C4-2B (cell line): ENCODE measurements at regions not wholly inside any gene's neighbourhood (a gene's known extent, or its start where the extent isn't known, plus 50 kb on each side); places are given as distances from the start of the nearest gene placed in this dataset.

Experiments used
- H3K27ac ChIP-seq: fragments of 450-650 bp; 2 replicates; pipeline ENCODE4 v1.5.1; 2017
- ZFX ChIP-seq: fragments of 450-650 bp; IDR thresholded peaks from 2 replicates; pipeline ENCODE4 v1.6.1; 2017
- TF ChIP-seq, protein P1 (sequence below): fragments of 450-650 bp; conservative IDR thresholded peaks from 2 replicates; pipeline ENCODE4 v1.5.1; 2017; ENCODE audit warnings: mild to moderate bottlenecking

DNA sequence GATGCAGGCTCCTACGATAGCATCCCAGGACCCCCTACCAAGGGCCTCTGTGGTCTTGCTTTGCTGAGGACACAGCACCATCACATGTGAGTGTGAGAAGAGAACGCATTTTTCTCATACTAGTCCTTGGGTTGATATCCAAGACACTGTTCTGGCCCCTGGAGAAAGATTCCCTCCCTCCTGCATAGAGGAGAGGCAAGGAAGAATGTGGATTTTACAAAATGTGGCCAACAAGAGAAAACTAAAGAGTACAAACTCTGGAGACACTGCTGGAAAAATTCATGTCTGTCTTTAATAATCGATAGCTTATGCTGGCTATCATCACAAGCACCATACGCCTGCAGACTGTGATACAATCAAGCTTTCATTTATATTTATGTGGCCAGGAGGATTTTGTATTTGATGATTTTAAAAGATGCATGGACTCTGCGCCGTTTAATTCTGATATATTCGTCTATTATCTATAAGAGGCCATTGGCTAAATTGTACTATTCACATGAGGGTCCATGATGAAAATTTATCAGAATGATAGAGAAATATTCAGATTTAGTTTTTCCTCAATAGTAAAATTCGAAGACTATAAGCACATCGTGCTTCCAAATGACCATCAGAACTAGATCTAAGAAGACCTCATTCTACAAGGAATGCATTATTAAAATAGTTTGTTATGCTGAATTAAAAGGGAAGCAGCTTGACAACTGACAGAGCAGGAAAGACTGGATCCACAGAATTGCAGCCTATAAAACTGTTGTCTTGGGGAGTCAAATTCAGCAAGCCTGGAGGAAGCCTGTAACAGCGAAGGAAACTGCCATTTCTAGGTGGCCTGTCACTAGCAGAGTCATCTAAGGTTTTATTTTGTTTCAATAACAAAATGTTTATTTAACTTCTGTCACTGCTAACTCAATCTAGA lies 578.7 kb downstream of the DIAPH3 start:
- no peak overlapping the region for H3K27ac ChIP-seq

DNA sequence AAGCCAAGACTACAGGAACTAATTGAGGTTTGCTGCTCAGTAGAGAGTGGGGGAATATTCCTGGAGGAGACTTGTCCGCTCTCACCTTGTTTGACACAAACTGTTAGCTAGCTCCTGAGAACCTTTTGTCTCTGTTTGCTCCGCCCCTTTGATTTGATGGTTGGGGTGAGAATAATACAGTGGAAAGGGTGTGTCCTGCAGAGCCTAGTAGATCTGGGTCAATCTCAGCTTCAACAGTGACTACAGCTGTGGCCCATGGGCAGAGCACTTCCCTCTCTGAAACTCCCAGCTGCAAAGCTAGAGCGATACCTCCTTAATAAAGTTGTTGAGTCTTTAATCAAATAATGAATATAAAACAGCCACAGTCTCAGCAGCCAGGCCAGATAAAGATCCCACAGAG lies 576.7 kb downstream of the DIAPH3 start:
- no peak overlapping the region for H3K27ac ChIP-seq
- TF ChIP-seq, protein P1, sequence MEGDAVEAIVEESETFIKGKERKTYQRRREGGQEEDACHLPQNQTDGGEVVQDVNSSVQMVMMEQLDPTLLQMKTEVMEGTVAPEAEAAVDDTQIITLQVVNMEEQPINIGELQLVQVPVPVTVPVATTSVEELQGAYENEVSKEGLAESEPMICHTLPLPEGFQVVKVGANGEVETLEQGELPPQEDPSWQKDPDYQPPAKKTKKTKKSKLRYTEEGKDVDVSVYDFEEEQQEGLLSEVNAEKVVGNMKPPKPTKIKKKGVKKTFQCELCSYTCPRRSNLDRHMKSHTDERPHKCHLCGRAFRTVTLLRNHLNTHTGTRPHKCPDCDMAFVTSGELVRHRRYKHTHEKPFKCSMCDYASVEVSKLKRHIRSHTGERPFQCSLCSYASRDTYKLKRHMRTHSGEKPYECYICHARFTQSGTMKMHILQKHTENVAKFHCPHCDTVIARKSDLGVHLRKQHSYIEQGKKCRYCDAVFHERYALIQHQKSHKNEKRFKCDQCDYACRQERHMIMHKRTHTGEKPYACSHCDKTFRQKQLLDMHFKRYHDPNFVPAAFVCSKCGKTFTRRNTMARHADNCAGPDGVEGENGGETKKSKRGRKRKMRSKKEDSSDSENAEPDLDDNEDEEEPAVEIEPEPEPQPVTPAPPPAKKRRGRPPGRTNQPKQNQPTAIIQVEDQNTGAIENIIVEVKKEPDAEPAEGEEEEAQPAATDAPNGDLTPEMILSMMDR, result no peak
- no peak for TF ChIP-seq ZFX

More for the DNA sequence above, 578.7 kb downstream of the DIAPH3 start:
- TF ChIP-seq, protein P1, result no peak
- no peak for TF ChIP-seq ZFX

DNA sequence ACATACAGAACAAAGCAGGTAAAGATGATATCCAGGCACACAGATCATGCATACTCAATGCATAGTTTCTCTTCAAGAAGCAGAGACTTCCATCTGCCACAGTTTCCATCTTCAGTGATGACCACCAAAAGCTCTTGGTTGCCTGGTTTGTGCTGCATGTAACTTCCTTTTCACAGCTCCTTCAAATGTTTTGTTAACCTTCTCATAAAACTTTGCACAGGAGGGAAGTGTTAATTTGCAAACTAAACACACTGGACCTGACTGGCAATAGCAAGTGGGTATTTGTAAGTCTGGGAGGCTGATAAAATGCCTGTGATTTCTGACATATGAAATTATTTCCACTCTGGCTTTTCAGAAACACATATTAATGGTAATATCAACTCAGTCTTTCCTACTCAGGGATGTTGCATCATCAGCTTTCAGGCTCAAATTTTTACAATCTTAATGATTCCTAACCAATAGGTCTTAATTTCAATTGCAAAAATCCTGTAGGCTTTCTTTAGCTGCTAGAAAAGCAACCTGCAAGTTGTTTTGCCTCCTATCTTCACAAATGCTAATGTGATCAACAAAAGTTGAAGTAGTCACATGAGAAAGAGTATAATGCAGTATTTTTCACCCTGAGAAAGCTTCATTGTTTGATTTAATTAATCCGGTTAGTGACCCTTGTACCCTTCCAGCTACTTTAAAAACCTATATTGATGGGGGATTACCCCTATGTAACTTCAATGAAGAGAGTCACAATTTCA lies 575.6 kb downstream of the DIAPH3 start:
- no peak for TF ChIP-seq ZFX
- TF ChIP-seq, protein P1, result no peak
- H3K27ac ChIP-seq, result no peak overlapping the region

DNA sequence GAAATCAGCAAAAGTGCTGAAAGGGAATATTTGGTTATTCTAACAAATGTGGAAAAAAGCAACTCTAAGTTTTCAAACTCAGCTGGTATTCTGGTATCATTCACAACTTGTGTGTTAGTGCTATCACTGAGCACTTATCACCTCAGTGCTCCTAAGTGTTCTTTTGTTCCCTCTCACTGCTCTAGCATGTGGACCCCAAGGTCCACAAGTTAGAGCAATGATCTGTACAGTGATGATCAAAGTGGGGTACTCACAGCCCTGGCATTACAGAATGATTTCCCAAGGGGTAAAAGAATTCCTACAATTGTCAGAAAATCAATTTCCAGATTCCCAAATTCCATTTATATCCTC lies 575.0 kb downstream of the DIAPH3 start:
- TF ChIP-seq, protein P1, result no peak
- TF ChIP-seq ZFX, result no peak
- H3K27ac ChIP-seq, result no peak overlapping the region

DNA sequence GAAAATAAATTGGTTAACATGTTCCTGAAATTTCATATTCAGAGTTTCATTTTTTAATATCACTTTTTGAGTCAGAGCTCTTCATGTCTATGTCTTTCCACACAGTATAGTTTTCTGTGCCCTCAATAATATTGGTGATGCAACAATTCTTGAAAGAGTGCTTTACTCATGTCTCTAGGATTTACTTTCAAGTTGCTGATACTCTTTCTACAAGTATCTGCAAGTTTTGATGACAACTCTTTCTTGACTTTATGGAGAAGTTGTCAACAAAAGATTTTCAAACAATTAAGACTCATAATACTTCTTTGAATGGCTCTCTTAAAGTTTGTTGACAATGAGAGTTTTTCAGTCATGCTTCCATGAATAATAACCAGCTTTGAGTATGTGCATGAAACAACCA lies 561.7 kb downstream of the DIAPH3 start:
- TF ChIP-seq, protein P1, result no peak
- no peak for TF ChIP-seq ZFX
- no peak overlapping the region for H3K27ac ChIP-seq

DNA sequence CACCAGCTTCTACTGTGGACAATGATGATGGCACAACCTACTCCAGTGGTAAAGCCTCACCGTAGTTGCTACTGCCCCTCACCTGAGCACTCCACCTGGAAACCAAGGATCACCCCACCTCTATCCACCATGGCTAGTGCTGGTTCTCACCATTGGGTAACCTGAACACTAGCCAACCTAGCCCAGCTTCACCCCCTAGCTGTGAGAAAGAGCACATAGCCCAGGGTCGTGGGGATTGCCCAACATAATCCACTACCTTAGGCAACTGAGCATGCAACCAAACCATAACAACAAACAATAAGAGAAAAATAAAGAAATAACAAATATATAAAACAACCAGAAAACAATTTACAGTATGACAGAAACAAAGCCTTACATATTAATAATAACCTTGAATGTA lies 560.1 kb downstream of the DIAPH3 start:
- no peak overlapping the region for H3K27ac ChIP-seq

More for the DNA sequence above, 560.1 kb downstream of the DIAPH3 start:
- no peak for TF ChIP-seq ZFX
- TF ChIP-seq, protein P1, result no peak
